H9 (cell line): ENCODE measurements at regions not wholly inside any gene's neighbourhood (a gene's known extent, or its start where the extent isn't known, plus 50 kb on each side); places are given as distances from the start of the nearest gene placed in this dataset.

ENCODE experiments used
- DNase-seq: peaks from one replicate; pipeline ENCODE4 v3.0.0-alpha.2; 2017
- H2AFZ ChIP-seq: one replicate; pipeline ENCODE4 v1.6.1; 2013; ENCODE audit warnings: mild to moderate bottlenecking, low read length, control low read depth, moderate library complexity
- H2AK5ac ChIP-seq: 2 replicates; pipeline ENCODE4 v1.6.1; 2013; ENCODE audit warnings: low read length, control low read depth, mixed read lengths; ENCODE audit not compliant: insufficient read length
- H2BK120ac ChIP-seq: one replicate; pipeline ENCODE4 v1.6.1; 2013; ENCODE audit warnings: low read depth, mild to moderate bottlenecking, low read length, control low read depth, inconsistent platforms; ENCODE audit not compliant: poor library complexity, severe bottlenecking
- H2BK12ac ChIP-seq: 2 replicates; pipeline ENCODE4 v1.6.1; 2013; ENCODE audit warnings: low read length, control low read depth, mixed read lengths, low read depth; ENCODE audit not compliant: insufficient read length
- H2BK15ac ChIP-seq: 2 replicates; pipeline ENCODE4 v1.6.1; 2013; ENCODE audit warnings: low read depth, low read length, control low read depth
- H2BK20ac ChIP-seq: one replicate; pipeline ENCODE4 v1.6.1; 2013; ENCODE audit warnings: low read depth, mild to moderate bottlenecking, low read length, control low read depth, inconsistent platforms; ENCODE audit not compliant: poor library complexity, severe bottlenecking
- H2BK5ac ChIP-seq: 2 replicates; pipeline ENCODE4 v1.6.1; 2013; ENCODE audit warnings: low read length, control low read depth, mixed read lengths; ENCODE audit not compliant: insufficient read length
- H3K14ac ChIP-seq: 2 replicates; pipeline ENCODE4 v1.6.1; 2013; ENCODE audit warnings: low read length, control low read depth; ENCODE audit not compliant: insufficient read depth
- H3K18ac ChIP-seq: 2 replicates; pipeline ENCODE4 v1.6.1; 2013; ENCODE audit warnings: low read depth, mild to moderate bottlenecking, mixed read lengths, low read length, control low read depth; ENCODE audit not compliant: insufficient read length
- H3K23ac ChIP-seq: 2 replicates; pipeline ENCODE4 v1.6.1; 2013; ENCODE audit warnings: low read length, control low read depth, mixed read lengths, low read depth; ENCODE audit not compliant: insufficient read length
- H3K23me2 ChIP-seq: 2 replicates; pipeline ENCODE4 v1.6.1; 2013; ENCODE audit warnings: low read depth, mild to moderate bottlenecking, mixed read lengths, low read length, control low read depth; ENCODE audit not compliant: insufficient read length, poor library complexity, severe bottlenecking
- H3K27ac ChIP-seq: 2 replicates; pipeline ENCODE4 v1.5.1; 2013; ENCODE audit warnings: low read length, control low read depth, mixed read lengths, low read depth; ENCODE audit not compliant: insufficient read length
- H3K27me3 ChIP-seq: 2 replicates; pipeline ENCODE4 v1.6.1; 2013; ENCODE audit warnings: low read length, control low read depth, inconsistent platforms; ENCODE audit not compliant: insufficient read depth
- H3K4ac ChIP-seq: 2 replicates; pipeline ENCODE4 v1.6.1; 2013; ENCODE audit warnings: low read depth, mild to moderate bottlenecking, control low read depth, inconsistent platforms, low read length, moderate library complexity
- H3K4me1 ChIP-seq: 2 replicates; pipeline ENCODE4 v1.6.1; 2013; ENCODE audit warnings: low read length, control low read depth, inconsistent platforms; ENCODE audit not compliant: insufficient read depth
- H3K4me2 ChIP-seq: 2 replicates; pipeline ENCODE4 v1.6.1; 2013; ENCODE audit warnings: low read length, control low read depth, mixed read lengths; ENCODE audit not compliant: insufficient read length, insufficient read depth
- H3K56ac ChIP-seq: 2 replicates; pipeline ENCODE4 v1.6.1; 2013; ENCODE audit warnings: low read depth, mild to moderate bottlenecking, mixed read lengths, low read length, control low read depth; ENCODE audit not compliant: insufficient read length
- H3K79me1 ChIP-seq: 2 replicates; pipeline ENCODE4 v1.6.1; 2013; ENCODE audit warnings: low read depth, mild to moderate bottlenecking, moderate library complexity, low read length, control low read depth, inconsistent platforms; ENCODE audit not compliant: insufficient read depth, poor library complexity, severe bottlenecking
- H3K79me2 ChIP-seq: 2 replicates; pipeline ENCODE4 v1.6.1; 2013; ENCODE audit warnings: low read length, control low read depth, inconsistent platforms; ENCODE audit not compliant: insufficient read depth
- H3K9ac ChIP-seq: 2 replicates; pipeline ENCODE4 v1.6.1; 2013; ENCODE audit warnings: low read length, control low read depth, mixed read lengths; ENCODE audit not compliant: insufficient read length; ENCODE audit errors: extremely low read depth
- H3K9me3 ChIP-seq: one replicate; pipeline ENCODE4 v1.6.1; 2013; ENCODE audit warnings: low read depth, low read length, inconsistent platforms; ENCODE audit not compliant: control insufficient read depth
- H3T11ph ChIP-seq: one replicate; pipeline ENCODE4 v1.6.1; 2013; ENCODE audit warnings: mild to moderate bottlenecking, low read length, control low read depth, inconsistent platforms
- H4K20me1 ChIP-seq: one replicate; pipeline ENCODE4 v1.6.1; 2013; ENCODE audit not compliant: control insufficient read depth, insufficient read length, insufficient read depth
- H4K5ac ChIP-seq: 2 replicates; pipeline ENCODE4 v1.6.1; 2013; ENCODE audit warnings: low read depth, mild to moderate bottlenecking, mixed read lengths, low read length, control low read depth; ENCODE audit not compliant: insufficient read length
- H4K8ac ChIP-seq: replicated peaks from 2 replicates; pipeline ENCODE4 v1.6.1; 2013; ENCODE audit warnings: low read length, control low read depth, mixed read lengths, low read depth; ENCODE audit not compliant: insufficient read length
- H4K91ac ChIP-seq: 2 replicates; pipeline ENCODE4 v1.6.1; 2013; ENCODE audit warnings: low read depth, mild to moderate bottlenecking, moderate library complexity, mixed read lengths, low read length, control low read depth; ENCODE audit not compliant: insufficient read length
- H3K27ac Mint-ChIP-seq, 3 experiments: 2 replicates in 2 of 3; 3 replicates in 1 of 3; pipeline ENCODE4 v1.8.0; 2020 to 2021; ENCODE audit warnings: mixed read lengths in 3 of 3, mild to moderate bottlenecking in 1 of 3, moderate library complexity in 1 of 3
- H3K27me3 Mint-ChIP-seq: 2 replicates; pipeline ENCODE4 v1.8.0; 2021; ENCODE audit warnings: low read depth, mild to moderate bottlenecking, moderate library complexity, mixed read lengths
- H3K36me3 Mint-ChIP-seq, 3 experiments: 2 replicates in 2 of 3; 3 replicates in 1 of 3; pipeline ENCODE4 v1.8.0; 2020 to 2021; ENCODE audit warnings: low read depth in 3 of 3, mixed read lengths in 3 of 3; ENCODE audit not compliant: insufficient read depth in 1 of 3
- H3K4me1 Mint-ChIP-seq, 2 experiments: 2 replicates each; pipeline ENCODE4 v1.8.0; 2020; ENCODE audit warnings: mixed read lengths in 2 of 2
- H3K4me3 Mint-ChIP-seq, 2 experiments: 2 replicates in 1 of 2; 3 replicates in 1 of 2; pipeline ENCODE4 v1.8.0; 2020 to 2021; ENCODE audit warnings: mild to moderate bottlenecking in 2 of 2, mixed read lengths in 2 of 2, moderate library complexity in 1 of 2
- H3K9me3 Mint-ChIP-seq, 2 experiments: 2 replicates in 1 of 2; 3 replicates in 1 of 2; pipeline ENCODE4 v1.8.0; 2020; ENCODE audit warnings: mild to moderate bottlenecking in 2 of 2, mixed read lengths in 2 of 2, moderate library complexity in 1 of 2
- CTCF ChIP-seq: fragments of 200-600 bp; sonication (generic); conservative IDR thresholded peaks from 3 replicates; pipeline ENCODE4 v1.8.0; 2021; ENCODE audit warnings: antibody characterized with exemption, mild to moderate bottlenecking
- WGBS: extraction: QIAGEN DNeasy Blood & Tissue Kit; methylation state at CpG from one replicate; pipeline ENCODE4 v1.1.7; 2013; ENCODE audit warnings: missing lambda C conversion rate, low lambda C conversion rate, mixed read lengths; ENCODE audit not compliant: insufficient read length; ENCODE audit errors: extremely low coverage; 5-methylcytosine and 5-hydroxymethylcytosine counted together

GRCh38 chr4:82124365-82124764, 249.4 kb downstream of the HNRNPD start:
- H3K4me1 Mint-ChIP-seq = no peaks in the 10 kb centered on the region
- H3K9me3 ChIP-seq = no peaks in the 10 kb centered on the region
- H2BK20ac ChIP-seq = no peak overlapping the region
- no peak overlapping the region for H3K14ac ChIP-seq
- no peak overlapping the region for H2BK15ac ChIP-seq
- no peak overlapping the region for H3K27ac Mint-ChIP-seq
- no peak overlapping the region for H2BK12ac ChIP-seq
- no peak overlapping the region for H4K5ac ChIP-seq
- H3K27me3 Mint-ChIP-seq = peaks cover 2% of the 10 kb centered on the region; the same call in 1 of the 2 replicates
- no peak overlapping the region for H4K8ac ChIP-seq
- H3K9me3 Mint-ChIP-seq = no peaks in the 10 kb centered on the region; a peak in 1 of 5 replicates
- no peaks in the 10 kb centered on the region for H3K79me1 ChIP-seq
- no peak for TF ChIP-seq CTCF
- no peak overlapping the region for H2BK120ac ChIP-seq
- no peak overlapping the region for H3K9ac ChIP-seq
- no peak overlapping the region for H3K18ac ChIP-seq
- H3K27me3 ChIP-seq = no peaks in the 10 kb centered on the region
- WGBS = no CpG with 5 or more reads among the region's 5 CpGs
- H2AK5ac ChIP-seq = no peak overlapping the region
- H3K27ac ChIP-seq = no peak overlapping the region
- no peak overlapping the region for H2AFZ ChIP-seq
- DNase-seq = no peak
- no peak overlapping the region for H3K4ac ChIP-seq
- no peak overlapping the region for H3K4me3 Mint-ChIP-seq
- H4K20me1 ChIP-seq = no peaks in the 10 kb centered on the region
- H3K36me3 Mint-ChIP-seq = no peaks in the 10 kb centered on the region
- no peak overlapping the region for H3K56ac ChIP-seq
- no peaks in the 10 kb centered on the region for H3K4me1 ChIP-seq
- H3K23me2 ChIP-seq = no peaks in the 10 kb centered on the region
- no peak overlapping the region for H4K91ac ChIP-seq
- no peak overlapping the region for H3T11ph ChIP-seq
- H2BK5ac ChIP-seq = no peak overlapping the region
- H3K23ac ChIP-seq = no peak overlapping the region
- H3K79me2 ChIP-seq = no peaks in the 10 kb centered on the region
- H3K4me2 ChIP-seq = no peak overlapping the region
